Activated CD8-positive, alpha-beta memory T cell treated with anti-CD3 and anti-CD28 coated beads, Interleukin-2, amount 10 ng/mL, durations not matched to agents 7 days and 5 days (primary cell): ENCODE measurements at regions not wholly inside any gene's neighbourhood (a gene's known extent, or its start where the extent isn't known, plus 50 kb on each side); places are given as distances from the start of the nearest gene placed in this dataset.

ENCODE experiments used
- ATAC-seq: fragments of 150-1000 bp; cut with Tn5 transposase; one replicate; pipeline ENCODE4 v1.10.0; 2021; ENCODE audit warnings: moderate library complexity
- CTCF ChIA-PET: fragments of 350-600 bp; sonication (Branson Sonifier 250); formaldehyde crosslinking; loops from one replicate; lab custom pipeline; 2021; ENCODE audit warnings: antibody characterized with exemption; lab: Charles Lee
- DNase-seq: peaks from one replicate; pipeline ENCODE4 v3.0.0-alpha.2; 2020
- H3K27ac Mint-ChIP-seq: one replicate; pipeline ENCODE4 v1.8.0; 2021; ENCODE audit warnings: mild to moderate bottlenecking, mixed read lengths
- H3K27me3 Mint-ChIP-seq: one replicate; pipeline ENCODE4 v1.8.0; 2021; ENCODE audit warnings: mixed read lengths
- H3K36me3 Mint-ChIP-seq: one replicate; pipeline ENCODE4 v1.8.0; 2021; ENCODE audit warnings: mild to moderate bottlenecking, mixed read lengths
- H3K4me1 Mint-ChIP-seq: one replicate; pipeline ENCODE4 v1.8.0; 2021; ENCODE audit warnings: mixed read lengths
- H3K4me3 Mint-ChIP-seq: one replicate; pipeline ENCODE4 v1.8.0; 2021; ENCODE audit warnings: mild to moderate bottlenecking, moderate library complexity, mixed read lengths
- H3K9me3 Mint-ChIP-seq: one replicate; pipeline ENCODE4 v1.8.0; 2022; ENCODE audit warnings: low read depth, mixed read lengths

DNA sequence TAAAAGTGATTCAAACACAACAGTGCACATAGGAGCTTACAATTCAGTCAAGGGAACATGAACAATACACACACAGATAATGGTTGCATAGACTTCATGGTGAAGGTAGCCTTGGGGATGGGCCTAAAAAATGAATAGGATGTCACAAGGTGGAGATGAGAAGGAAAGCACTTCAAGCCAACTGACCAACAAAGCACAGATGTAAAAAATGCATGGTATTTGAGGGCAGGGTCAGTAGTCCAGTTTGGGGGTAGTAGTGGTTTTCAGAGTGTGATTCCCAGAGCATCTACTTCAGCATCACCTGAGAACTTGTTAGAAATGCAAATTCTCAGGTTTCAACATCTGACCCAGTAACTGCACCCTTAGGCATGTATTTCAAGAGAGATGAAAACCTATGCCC lies 88.9 kb downstream of the PERP start:
- Mint-ChIP-seq H3K4me1 (no peaks in the 10 kb centered on the region), H3K4me3 (no peak overlapping the region), H3K9me3 (no peaks in the 10 kb centered on the region), H3K27me3 (peaks cover 20% of the 10 kb centered on the region), H3K27ac (no peak overlapping the region), H3K36me3 (no peaks in the 10 kb centered on the region)
- ATAC-seq: no peak
- CTCF ChIA-PET: no interaction called here
- DNase-seq: no peak

DNA sequence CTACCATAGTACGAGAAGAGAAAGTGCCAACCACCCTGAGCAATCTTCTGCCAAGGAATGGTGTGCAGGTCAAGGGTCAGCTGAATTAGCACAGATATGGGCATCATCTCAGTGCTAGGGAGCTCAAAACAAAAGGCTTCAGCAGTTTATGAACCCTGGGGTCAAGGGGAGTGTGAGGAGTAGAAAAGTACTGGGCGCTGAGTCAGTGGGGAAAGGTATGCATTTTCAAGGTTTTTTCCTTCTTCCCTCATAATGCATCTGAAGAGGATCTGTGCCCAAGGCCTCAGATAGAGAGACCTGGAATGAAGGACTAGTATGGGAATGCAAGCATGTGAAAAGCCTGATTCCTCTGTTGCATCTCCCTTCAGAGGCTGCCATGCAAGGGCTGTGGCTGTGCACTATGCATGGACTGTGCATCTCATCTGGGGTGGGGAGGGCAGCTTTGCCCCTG lies 81.7 kb downstream of the PERP start:
- Mint-ChIP-seq H3K27ac (no peak overlapping the region), H3K27me3 (peaks cover 22% of the 10 kb centered on the region), H3K4me3 (no peak overlapping the region), H3K9me3 (no peaks in the 10 kb centered on the region), H3K36me3 (no peaks in the 10 kb centered on the region), H3K4me1 (no peaks in the 10 kb centered on the region)
- CTCF ChIA-PET: interaction anchor here (1.5 kb wide), 1 partner anchor 19 kb away, joined by 6 read pairs; no protein-coding TSS in a partner anchor
- no peak for DNase-seq
- no peak for ATAC-seq

DNA sequence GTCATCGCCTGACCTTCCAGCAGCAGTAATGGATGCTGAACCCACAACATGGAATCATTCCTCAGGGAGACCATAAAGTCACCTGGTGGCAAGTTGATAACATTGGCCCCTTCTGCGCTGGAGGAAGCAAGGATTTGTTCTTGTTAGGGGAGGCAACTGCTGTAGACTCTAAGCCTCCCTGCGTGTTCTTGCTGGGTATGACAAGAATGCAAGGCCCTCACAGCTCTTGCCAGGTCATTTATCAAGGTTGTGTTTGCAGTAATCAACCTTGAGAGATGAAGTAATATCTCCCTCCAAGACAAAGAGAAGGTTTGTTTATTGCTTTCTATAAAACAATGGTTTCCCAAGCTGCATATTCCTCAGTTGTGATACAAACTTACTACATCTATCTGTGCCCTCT lies 80.9 kb downstream of the PERP start:
- CTCF ChIA-PET: no interaction called here
- peaks cover 2% of the 10 kb centered on the region for H3K4me1 Mint-ChIP-seq
- H3K36me3 Mint-ChIP-seq: no peaks in the 10 kb centered on the region
- peaks cover 17% of the 10 kb centered on the region for H3K27me3 Mint-ChIP-seq
- no peaks in the 10 kb centered on the region for H3K9me3 Mint-ChIP-seq
- H3K27ac Mint-ChIP-seq: no peak overlapping the region
- ATAC-seq (no peak), DNase-seq (no peak)
- H3K4me3 Mint-ChIP-seq: no peak overlapping the region

DNA sequence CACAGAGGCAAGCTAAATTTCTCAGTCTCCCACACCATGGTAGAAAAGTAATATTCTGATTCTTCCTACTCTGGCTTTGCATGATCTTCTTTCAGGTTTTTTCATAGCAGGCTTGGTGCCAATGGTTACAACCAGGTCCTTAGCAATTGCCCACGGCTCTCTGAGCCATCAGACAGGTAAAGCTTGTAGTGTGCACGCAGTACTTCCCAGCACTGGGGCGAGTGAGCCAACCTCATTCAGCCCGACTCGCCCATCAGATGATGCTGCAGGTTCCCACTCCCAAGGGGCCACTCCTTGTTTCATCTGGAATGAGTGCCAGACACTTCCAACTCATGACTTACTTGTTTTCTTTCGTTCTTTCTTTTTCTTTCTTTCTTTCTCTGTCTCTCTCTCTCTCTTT lies 78.3 kb downstream of the PERP start:
- no peaks in the 10 kb centered on the region for H3K36me3 Mint-ChIP-seq
- ATAC-seq: no peak
- no peak overlapping the region for H3K4me3 Mint-ChIP-seq
- no peaks in the 10 kb centered on the region for H3K9me3 Mint-ChIP-seq
- peaks cover 2% of the 10 kb centered on the region for H3K4me1 Mint-ChIP-seq
- CTCF ChIA-PET: no interaction called here
- DNase-seq: no peak
- no peak overlapping the region for H3K27ac Mint-ChIP-seq
- H3K27me3 Mint-ChIP-seq: peaks cover 10% of the 10 kb centered on the region

DNA sequence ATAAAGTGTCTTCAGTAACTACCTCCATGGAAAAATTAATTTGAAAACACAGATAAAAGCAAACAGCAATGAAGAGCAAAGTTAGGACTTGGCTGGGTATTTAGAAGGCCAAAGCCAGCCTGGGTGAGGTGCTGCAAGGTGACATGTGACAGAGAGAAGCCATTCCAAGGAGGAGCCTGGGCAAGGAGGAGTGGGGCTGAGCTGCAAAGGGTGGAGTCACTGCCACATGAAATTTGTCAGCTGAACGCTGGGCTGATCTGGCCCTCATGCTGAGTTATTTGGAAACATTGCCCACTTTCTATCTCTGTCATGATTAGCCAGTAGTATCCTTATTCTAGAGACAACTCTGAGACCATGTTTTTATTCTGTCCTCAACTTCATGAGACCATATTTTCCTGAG lies 76.3 kb downstream of the PERP start:
- H3K4me1 Mint-ChIP-seq: peaks cover 2% of the 10 kb centered on the region
- no peak overlapping the region for H3K27ac Mint-ChIP-seq
- H3K36me3 Mint-ChIP-seq: no peaks in the 10 kb centered on the region
- H3K4me3 Mint-ChIP-seq: no peak overlapping the region
- peak; percentile 36 for ATAC-seq
- DNase-seq: no peak
- H3K27me3 Mint-ChIP-seq: peaks cover 7% of the 10 kb centered on the region
- no peaks in the 10 kb centered on the region for H3K9me3 Mint-ChIP-seq
- CTCF ChIA-PET: no interaction called here

DNA sequence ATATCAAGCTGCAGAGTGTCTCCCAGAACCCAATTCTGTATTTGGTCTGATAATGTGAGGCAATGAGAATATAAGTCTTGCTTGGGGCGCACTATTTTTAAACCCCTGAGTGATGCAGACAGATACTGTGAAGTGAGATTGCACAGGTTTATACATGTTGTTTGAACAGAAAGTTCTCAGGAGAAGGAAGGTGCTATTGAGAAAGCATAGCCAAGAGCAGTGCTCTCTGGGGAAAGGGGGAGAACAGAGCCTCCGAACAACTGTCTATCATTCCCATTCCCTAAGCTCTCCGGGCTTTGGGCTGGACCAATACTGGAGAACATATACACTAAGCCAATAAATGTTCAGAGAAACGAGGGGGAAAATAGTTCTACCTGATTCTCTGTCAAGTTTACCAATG lies 75.8 kb downstream of the PERP start:
- peaks cover 2% of the 10 kb centered on the region for H3K4me1 Mint-ChIP-seq
- H3K27ac Mint-ChIP-seq: no peak overlapping the region
- H3K27me3 Mint-ChIP-seq: peaks cover 7% of the 10 kb centered on the region
- H3K9me3 Mint-ChIP-seq: no peaks in the 10 kb centered on the region
- CTCF ChIA-PET: no interaction called here
- H3K36me3 Mint-ChIP-seq: no peaks in the 10 kb centered on the region
- H3K4me3 Mint-ChIP-seq: no peak overlapping the region
- DNase-seq: no peak
- no peak for ATAC-seq

DNA sequence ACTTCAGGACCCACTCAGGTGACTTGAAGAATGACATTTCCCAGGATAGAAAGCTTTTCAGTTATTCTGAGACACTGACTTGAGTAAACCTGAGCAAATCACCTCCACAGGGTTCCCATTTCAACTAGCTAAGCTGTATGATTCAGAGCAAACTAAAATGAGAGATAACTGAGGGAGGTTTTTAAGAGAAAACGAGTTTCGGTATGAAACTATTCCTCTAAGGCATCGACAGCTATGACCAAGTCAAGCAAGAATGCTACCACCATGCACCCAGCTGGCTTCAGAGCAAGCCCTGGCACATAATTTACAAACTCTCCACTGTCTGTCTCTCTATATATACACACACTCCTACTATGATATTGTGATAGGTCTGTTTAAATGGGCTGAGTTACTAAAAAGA lies 75.4 kb downstream of the PERP start:
- no peak overlapping the region for H3K27ac Mint-ChIP-seq
- H3K4me1 Mint-ChIP-seq: peaks cover 2% of the 10 kb centered on the region
- H3K4me3 Mint-ChIP-seq: no peak overlapping the region
- H3K9me3 Mint-ChIP-seq: no peaks in the 10 kb centered on the region
- CTCF ChIA-PET: no interaction called here
- no peaks in the 10 kb centered on the region for H3K36me3 Mint-ChIP-seq
- H3K27me3 Mint-ChIP-seq: peaks cover 7% of the 10 kb centered on the region
- DNase-seq (no peak), ATAC-seq (peak; percentile 20)

DNA sequence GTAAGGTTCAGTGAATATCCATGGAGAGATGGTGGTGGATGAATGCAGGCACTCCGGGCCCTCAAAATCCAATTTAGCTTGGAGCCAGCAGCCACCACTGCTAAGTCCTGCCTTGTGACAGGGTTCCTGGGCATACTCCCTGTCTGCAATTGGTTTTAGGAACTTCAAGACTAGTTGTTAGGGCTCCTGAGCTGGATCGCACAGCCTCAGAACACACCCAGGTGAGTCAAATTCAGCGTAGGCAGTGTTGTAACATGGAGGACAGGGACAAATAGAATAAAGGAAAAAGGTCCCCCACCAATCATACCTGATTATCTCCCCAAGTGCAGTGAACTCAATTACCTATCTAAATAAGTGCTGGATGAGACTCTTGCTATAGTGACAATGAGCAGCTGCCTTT lies 74.6 kb downstream of the PERP start:
- H3K27me3 Mint-ChIP-seq: peaks cover 7% of the 10 kb centered on the region
- H3K9me3 Mint-ChIP-seq: no peaks in the 10 kb centered on the region
- no peak for DNase-seq
- H3K36me3 Mint-ChIP-seq: no peaks in the 10 kb centered on the region
- peaks cover 2% of the 10 kb centered on the region for H3K4me1 Mint-ChIP-seq
- H3K4me3 Mint-ChIP-seq: no peak overlapping the region
- no peak for ATAC-seq
- no peak overlapping the region for H3K27ac Mint-ChIP-seq
- CTCF ChIA-PET: no interaction called here

DNA sequence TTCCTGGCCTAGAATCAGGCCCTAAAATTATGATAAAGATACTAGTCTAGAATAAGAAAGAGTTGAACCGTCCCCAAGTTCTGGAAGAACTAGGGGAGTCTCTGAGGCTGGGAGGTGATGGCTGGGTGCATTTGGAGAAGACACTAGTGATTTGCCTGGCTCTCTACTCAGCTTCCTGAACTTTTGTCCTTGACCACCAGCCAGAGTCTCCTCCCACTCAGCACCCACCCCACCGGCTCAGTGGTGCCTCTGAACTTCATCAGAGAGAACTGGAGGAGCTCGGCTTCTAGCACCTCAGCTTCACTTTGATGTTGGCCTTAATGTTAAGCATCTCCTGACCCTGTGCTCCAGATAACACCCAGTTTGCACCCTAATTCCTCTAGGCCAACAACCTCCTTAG lies 73.0 kb downstream of the PERP start:
- Mint-ChIP-seq H3K9me3 (no peaks in the 10 kb centered on the region), H3K36me3 (no peaks in the 10 kb centered on the region), H3K27ac (no peak overlapping the region), H3K4me3 (no peak overlapping the region), H3K27me3 (no peaks in the 10 kb centered on the region), H3K4me1 (peaks cover 2% of the 10 kb centered on the region)
- CTCF ChIA-PET: no interaction called here
- DNase-seq (no peak), ATAC-seq (no peak)

DNA sequence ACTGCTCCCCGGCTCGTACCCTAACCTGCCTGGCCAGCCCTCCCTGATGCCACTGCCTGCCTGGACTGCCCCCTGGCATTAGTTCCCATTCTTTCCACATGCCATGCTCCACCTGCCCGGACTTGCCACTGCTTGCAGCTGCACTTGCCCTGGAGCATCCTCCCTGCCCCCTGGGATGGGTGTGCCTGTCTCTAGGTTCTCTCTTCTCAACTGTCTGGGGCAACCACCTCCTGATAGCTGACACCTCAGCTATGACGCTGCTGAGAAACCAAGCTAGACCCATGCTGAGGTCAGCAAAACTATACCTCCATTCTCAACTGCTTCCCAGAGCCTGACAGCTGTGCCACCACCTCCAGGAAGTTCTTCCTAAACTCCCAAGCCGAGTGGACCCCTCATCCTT lies 72.1 kb downstream of the PERP start:
- no peak overlapping the region for H3K4me3 Mint-ChIP-seq
- H3K27me3 Mint-ChIP-seq: no peaks in the 10 kb centered on the region
- no peaks in the 10 kb centered on the region for H3K36me3 Mint-ChIP-seq
- no peak overlapping the region for H3K27ac Mint-ChIP-seq
- H3K9me3 Mint-ChIP-seq: no peaks in the 10 kb centered on the region
- no peak for ATAC-seq
- CTCF ChIA-PET: no interaction called here
- peaks cover 2% of the 10 kb centered on the region for H3K4me1 Mint-ChIP-seq
- no peak for DNase-seq

DNA sequence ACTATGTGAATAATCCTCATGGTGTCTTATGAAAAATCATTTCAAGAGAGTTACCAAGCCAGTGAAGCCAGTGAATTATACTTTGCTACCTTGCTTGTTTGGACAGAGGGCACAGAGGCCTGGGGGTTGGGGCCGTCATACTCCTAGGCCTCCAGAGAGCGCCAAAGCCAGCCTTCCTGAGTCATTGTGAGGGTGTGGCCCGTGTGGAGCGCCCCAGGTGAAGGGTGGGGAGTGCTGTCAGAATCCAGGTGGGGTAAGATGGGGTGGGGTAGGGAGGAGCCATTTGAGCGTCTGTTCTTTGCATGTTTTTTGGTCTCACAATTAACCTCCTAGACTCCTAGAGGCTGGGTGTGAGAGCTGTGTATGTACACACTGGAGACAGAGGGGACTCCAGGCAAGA lies 71.1 kb downstream of the PERP start:
- CTCF ChIA-PET: no interaction called here
- Mint-ChIP-seq H3K9me3 (no peaks in the 10 kb centered on the region), H3K36me3 (no peaks in the 10 kb centered on the region), H3K27ac (no peak overlapping the region), H3K4me1 (no peaks in the 10 kb centered on the region), H3K4me3 (no peak overlapping the region), H3K27me3 (peaks cover 4% of the 10 kb centered on the region)
- ATAC-seq: no peak
- no peak for DNase-seq

DNA sequence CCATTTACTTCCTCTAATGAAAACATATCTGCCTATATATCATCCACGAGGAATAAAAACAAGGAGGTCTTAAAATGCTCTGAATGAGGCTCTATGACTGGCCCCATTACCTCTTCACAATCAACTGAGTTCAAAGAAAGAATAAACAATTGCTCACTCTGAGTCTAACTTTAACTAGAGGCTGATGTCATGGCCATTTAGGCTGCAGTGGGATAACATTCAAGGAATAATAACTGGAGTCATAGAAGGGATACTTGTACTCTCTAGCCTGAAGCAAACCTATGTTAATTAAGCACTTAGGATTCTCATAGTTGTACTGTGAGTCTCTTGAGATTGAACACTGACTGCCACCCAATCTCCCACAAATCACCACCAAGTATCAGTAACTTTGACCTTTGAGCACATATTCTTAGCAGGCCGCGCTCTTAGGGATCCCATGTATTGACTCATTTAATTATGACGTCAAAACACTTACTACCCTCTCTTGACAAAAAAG lies 70.2 kb downstream of the PERP start:
- H3K9me3 Mint-ChIP-seq: no peaks in the 10 kb centered on the region
- H3K27ac Mint-ChIP-seq: no peak overlapping the region
- H3K4me1 Mint-ChIP-seq: no peaks in the 10 kb centered on the region
- no peak overlapping the region for H3K4me3 Mint-ChIP-seq
- no peaks in the 10 kb centered on the region for H3K36me3 Mint-ChIP-seq
- CTCF ChIA-PET: no interaction called here
- no peak for DNase-seq
- ATAC-seq: no peak
- peaks cover 6% of the 10 kb centered on the region for H3K27me3 Mint-ChIP-seq

DNA sequence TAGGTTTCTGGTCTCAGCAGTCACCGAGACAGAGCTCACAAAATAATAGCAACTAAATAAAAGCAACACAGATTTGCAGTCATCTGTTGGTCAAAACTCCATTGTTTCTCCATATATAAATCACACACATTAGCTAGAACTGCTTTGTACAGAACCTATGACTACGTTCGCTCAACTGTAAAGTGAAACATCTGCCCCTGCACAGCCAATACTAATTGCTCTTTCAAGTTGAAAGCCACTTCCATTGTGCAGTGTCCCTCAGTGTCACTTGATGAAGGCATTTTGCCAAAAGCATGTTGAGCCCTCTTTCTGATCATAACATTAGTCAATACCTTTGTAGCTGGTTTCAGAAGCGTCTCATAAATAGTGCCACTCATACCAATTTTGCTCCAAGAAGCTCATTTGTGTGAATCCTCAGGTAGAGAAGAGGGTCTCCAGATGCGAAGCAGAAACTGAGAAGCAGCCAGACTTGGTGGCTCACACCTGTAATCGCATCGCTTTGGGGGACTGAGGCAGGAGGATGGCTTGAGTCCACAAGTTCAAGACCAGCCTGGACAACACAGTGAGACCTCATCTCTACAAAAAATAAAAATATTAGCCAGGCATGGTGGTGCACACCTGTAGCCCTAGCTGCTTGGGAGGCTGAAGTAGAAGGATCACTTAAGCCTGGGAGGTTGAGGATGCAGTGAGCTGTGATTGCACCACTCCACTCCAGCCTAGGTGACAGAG lies 68.9 kb downstream of the PERP start:
- no peaks in the 10 kb centered on the region for H3K4me1 Mint-ChIP-seq
- H3K36me3 Mint-ChIP-seq: no peaks in the 10 kb centered on the region
- no peak overlapping the region for H3K4me3 Mint-ChIP-seq
- H3K27me3 Mint-ChIP-seq: peaks cover 11% of the 10 kb centered on the region
- CTCF ChIA-PET: no interaction called here
- ATAC-seq (no peak), DNase-seq (no peak)
- H3K27ac Mint-ChIP-seq: no peak overlapping the region
- no peaks in the 10 kb centered on the region for H3K9me3 Mint-ChIP-seq
